ENCODE measurements at regions not wholly inside any gene's neighbourhood (a gene's known extent, or its start where the extent isn't known, plus 50 kb on each side); places are given as distances from the start of the nearest gene placed in this dataset.

DNA sequence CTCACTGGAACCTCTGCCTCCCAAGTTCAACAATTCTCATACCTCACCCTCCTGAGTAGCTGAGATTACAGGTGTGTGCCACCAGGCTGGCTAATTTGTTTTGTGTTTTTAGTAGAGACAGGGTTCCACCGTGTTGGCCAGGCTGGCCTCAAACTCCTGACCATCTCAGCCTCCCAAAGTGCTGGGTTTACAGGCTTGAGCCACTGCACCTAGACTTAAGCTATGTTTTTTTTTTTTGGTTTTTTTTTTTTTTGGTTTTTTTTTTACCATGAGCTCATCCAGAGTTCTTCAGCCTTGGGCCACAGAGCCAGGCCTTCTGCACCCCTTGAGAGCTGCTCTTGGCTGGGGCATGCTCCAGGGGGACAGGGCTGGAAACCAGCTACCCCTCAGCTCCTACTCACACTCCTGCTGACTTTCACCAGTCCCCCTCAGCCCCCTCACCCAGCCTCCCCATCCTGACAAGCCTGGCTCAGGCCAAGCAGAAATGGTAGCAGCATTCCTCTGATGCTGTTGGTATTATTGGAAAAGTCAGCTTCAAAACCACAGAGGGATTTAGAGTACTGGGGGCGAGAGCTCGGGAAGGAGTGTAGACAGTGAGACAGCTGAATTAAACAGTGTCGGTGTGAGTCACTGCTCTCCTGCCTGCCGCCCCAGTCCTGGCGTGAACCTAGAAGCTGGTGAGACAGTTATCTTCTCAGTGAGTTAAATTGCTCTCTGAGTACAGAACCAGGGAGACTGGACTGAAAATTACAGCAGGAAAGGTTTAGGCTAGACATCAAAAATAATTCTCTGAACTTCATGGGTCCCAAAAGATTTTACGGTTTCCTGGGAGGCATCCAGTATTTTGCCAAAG is 63.7 kb downstream of the NAV1 start:
- TF ChIP-seq, protein P1, sequence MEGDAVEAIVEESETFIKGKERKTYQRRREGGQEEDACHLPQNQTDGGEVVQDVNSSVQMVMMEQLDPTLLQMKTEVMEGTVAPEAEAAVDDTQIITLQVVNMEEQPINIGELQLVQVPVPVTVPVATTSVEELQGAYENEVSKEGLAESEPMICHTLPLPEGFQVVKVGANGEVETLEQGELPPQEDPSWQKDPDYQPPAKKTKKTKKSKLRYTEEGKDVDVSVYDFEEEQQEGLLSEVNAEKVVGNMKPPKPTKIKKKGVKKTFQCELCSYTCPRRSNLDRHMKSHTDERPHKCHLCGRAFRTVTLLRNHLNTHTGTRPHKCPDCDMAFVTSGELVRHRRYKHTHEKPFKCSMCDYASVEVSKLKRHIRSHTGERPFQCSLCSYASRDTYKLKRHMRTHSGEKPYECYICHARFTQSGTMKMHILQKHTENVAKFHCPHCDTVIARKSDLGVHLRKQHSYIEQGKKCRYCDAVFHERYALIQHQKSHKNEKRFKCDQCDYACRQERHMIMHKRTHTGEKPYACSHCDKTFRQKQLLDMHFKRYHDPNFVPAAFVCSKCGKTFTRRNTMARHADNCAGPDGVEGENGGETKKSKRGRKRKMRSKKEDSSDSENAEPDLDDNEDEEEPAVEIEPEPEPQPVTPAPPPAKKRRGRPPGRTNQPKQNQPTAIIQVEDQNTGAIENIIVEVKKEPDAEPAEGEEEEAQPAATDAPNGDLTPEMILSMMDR (IDR thresholded peaks at IDR 0.05; ENCODE audit: insufficient read depth, low read length): no peak
- TF ChIP-seq GABPA (IDR thresholded peaks at IDR 0.05; ENCODE audit: low read depth) (no peak), POLR2AphosphoS5 (IDR thresholded peaks at IDR 0.05; ENCODE audit: low read depth) (no peak)
- TF ChIP-seq, protein P2, sequence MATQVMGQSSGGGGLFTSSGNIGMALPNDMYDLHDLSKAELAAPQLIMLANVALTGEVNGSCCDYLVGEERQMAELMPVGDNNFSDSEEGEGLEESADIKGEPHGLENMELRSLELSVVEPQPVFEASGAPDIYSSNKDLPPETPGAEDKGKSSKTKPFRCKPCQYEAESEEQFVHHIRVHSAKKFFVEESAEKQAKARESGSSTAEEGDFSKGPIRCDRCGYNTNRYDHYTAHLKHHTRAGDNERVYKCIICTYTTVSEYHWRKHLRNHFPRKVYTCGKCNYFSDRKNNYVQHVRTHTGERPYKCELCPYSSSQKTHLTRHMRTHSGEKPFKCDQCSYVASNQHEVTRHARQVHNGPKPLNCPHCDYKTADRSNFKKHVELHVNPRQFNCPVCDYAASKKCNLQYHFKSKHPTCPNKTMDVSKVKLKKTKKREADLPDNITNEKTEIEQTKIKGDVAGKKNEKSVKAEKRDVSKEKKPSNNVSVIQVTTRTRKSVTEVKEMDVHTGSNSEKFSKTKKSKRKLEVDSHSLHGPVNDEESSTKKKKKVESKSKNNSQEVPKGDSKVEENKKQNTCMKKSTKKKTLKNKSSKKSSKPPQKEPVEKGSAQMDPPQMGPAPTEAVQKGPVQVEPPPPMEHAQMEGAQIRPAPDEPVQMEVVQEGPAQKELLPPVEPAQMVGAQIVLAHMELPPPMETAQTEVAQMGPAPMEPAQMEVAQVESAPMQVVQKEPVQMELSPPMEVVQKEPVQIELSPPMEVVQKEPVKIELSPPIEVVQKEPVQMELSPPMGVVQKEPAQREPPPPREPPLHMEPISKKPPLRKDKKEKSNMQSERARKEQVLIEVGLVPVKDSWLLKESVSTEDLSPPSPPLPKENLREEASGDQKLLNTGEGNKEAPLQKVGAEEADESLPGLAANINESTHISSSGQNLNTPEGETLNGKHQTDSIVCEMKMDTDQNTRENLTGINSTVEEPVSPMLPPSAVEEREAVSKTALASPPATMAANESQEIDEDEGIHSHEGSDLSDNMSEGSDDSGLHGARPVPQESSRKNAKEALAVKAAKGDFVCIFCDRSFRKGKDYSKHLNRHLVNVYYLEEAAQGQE (IDR thresholded peaks at IDR 0.05; ENCODE audit: insufficient replicate concordance, low read depth): no peak

Measured in HL-60 (cell line).